Left lung (tissue), 4 donors: ENCODE measurements at regions not wholly inside any gene's neighbourhood (a gene's known extent, or its start where the extent isn't known, plus 50 kb on each side); places are given as distances from the start of the nearest gene placed in this dataset.
A peak's percentile ranks its signal among the peaks of the same experiment; 100 is the strongest.

Source experiments
- ATAC-seq: fragments of 200-7000 bp; cut with Tn5 transposase; one replicate; pipeline ENCODE4 v1.9.1; 2020; ENCODE audit warnings: moderate library complexity
- DNase-seq, 4 donors: peaks; one replicate each; pipeline ENCODE4 v3.0.0-alpha.2; 2013 to 2020
- H3K27ac ChIP-seq, 2 donors: fragments of 200-600 bp; sonication (generic) in 1 of 2; one replicate each; pipeline versions ENCODE4 v1.5.0 to v1.8.0; 2020 to 2021
- H3K27me3 ChIP-seq, 2 donors: fragments of 200-600 bp; sonication (generic) in 1 of 2; one replicate each; pipeline versions ENCODE4 v1.5.0 to v1.8.0; 2020 to 2021
- H3K36me3 ChIP-seq, 2 donors: fragments of 200-600 bp; sonication (generic) in 1 of 2; one replicate each; pipeline versions ENCODE4 v1.5.0 to v1.8.0; 2020 to 2021
- H3K4me1 ChIP-seq, 2 donors: fragments of 200-600 bp; one replicate each; pipeline ENCODE4 v1.8.0; 2021
- H3K4me3 ChIP-seq, 2 donors: fragments of 200-600 bp; sonication (generic) in 1 of 2; one replicate each; pipeline versions ENCODE4 v1.5.0 to v1.8.0; 2020 to 2021; ENCODE audit warnings: mild to moderate bottlenecking in 1 of 2
- H3K9me3 ChIP-seq, 2 donors: fragments of 200-600 bp; sonication (generic) in 1 of 2; one replicate each; pipeline versions ENCODE4 v1.5.0 to v1.8.0; 2020 to 2021
- intact Hi-C, 2 donors: fragments of 100-400 bp; cut with DNase I; formaldehyde crosslinking; loops; one replicate each; pipeline versions ENCODE4 v1.11.2 to v1.14.2; 2022
- TF ChIP-seq, protein P1 (sequence below), 2 donors: fragments of 200-600 bp; sonication (generic) in 1 of 2; IDR thresholded peaks; one replicate each; pipeline versions ENCODE4 v1.5.0 to v1.8.0; 2021; ENCODE audit warnings: antibody characterized with exemption in 2 of 2
- donor health status: DM: no; HTN: yes; CAD: no.
- donor health status: DM: no; HTN: no; CAD: no.

DNA sequence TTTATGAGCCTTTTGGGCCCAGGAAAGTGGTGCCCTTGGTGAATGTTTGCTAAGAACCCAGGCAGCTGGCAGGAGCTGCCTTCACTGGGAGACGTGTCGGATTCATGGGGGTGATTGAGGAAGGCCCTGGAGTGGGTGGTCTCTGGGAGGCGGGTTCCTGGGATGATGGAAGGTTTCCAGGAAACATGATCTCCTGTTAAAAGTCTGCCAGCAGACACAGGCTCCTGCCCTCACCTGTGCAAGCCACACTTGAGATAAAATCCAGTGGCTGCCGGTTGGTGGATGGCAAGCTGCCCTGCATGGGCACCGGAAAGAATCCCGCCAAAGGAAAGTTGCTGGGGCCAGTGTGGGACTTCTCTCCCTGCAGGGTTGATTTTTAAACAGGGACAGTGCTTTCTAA is 189.0 kb upstream of the CIBAR2 start:
- no peak for ATAC-seq
- TF ChIP-seq, protein P1, sequence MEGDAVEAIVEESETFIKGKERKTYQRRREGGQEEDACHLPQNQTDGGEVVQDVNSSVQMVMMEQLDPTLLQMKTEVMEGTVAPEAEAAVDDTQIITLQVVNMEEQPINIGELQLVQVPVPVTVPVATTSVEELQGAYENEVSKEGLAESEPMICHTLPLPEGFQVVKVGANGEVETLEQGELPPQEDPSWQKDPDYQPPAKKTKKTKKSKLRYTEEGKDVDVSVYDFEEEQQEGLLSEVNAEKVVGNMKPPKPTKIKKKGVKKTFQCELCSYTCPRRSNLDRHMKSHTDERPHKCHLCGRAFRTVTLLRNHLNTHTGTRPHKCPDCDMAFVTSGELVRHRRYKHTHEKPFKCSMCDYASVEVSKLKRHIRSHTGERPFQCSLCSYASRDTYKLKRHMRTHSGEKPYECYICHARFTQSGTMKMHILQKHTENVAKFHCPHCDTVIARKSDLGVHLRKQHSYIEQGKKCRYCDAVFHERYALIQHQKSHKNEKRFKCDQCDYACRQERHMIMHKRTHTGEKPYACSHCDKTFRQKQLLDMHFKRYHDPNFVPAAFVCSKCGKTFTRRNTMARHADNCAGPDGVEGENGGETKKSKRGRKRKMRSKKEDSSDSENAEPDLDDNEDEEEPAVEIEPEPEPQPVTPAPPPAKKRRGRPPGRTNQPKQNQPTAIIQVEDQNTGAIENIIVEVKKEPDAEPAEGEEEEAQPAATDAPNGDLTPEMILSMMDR (IDR thresholded peaks at IDR 0.05): no peak

DNA sequence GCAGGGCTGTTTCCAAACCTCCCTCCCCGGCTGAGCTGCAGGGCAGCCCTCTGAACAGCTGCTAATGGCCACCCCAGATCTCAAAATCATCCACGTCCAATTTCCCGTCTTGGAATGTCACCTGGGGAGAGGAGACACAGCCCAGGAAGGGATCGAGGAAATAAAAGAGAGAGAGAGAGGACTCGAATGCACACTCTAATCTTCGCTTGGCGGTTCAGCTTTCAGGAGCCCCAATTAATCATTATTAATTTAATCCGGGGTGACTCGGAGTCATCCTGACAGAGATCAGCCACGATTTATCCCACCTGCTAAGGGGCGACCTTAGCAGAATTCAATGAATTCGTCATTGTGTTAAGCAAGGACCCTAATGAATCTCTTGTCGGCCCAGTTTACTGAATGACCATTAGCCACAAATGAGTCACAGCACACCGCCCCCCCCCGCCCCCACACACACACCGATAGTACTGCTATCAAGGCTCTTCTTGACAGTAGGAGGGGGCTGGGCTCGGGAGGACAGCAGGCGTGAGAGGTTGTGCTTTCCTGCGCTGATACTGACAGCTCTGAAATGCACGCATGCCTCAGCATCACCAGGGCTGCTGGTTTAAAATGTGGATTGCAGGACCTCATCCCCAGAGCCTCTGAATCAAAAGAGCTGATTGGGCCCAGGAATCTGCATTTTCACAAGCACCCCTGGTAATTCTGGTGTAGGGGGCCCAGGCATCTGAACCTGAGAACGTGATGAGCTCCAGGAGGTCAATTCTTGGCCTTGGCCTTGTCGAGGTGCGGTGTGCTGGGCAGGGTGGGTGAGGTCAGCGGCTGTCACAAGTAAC is 190.0 kb upstream of the CIBAR2 start:
- intact Hi-C loops: no loop called here
- no peak for DNase-seq
- no peak overlapping the region for H3K4me3 ChIP-seq
- H3K4me1 ChIP-seq: peaks cover 12 to 35% of the 10 kb centered on the region in 2 donors
- peaks cover 0 to 7% of the 10 kb centered on the region in 2 donors for H3K27me3 ChIP-seq
- no peaks in the 10 kb centered on the region for H3K36me3 ChIP-seq
- TF ChIP-seq, protein P1 (IDR thresholded peaks at IDR 0.05): no peak
- H3K9me3 ChIP-seq: no peaks in the 10 kb centered on the region
- no peak for ATAC-seq
- H3K27ac ChIP-seq: no peak overlapping the region

More for the DNA sequence above, 189.0 kb upstream of the CIBAR2 start:
- Histone ChIP-seq H3K4me3 (no peak overlapping the region), H3K36me3 (no peaks in the 10 kb centered on the region), H3K27ac (no peak overlapping the region), H3K4me1 (peaks cover 5 to 29% of the 10 kb centered on the region in 2 donors), H3K27me3 (peaks cover 0 to 7% of the 10 kb centered on the region in 2 donors), H3K9me3 (no peaks in the 10 kb centered on the region)
- intact Hi-C loops: no loop called here
- no peak for DNase-seq

DNA sequence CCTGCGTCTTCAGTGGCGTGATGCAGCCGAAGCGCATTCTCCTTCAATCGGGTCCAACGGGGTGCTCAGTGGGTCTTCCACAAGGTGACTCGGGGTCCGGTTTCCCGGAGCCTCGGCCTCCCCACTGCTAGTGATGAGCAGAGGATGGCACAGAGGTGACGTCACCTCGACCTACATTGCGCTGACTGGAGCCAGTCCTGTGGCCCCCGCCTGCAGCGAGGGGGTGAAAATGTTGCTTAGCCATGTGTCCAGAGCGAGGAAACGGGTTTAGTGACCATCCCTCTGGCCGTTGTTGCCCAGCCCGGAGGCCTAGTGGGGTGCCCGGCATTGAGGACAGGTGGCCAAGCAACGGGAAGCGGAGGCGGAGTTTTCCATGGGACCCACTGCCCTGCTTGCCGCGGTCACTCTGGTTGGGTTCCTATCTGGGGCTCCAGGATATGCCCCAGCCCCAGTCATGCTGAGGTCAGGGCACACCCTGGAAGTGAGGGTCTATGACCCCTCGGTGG is 190.6 kb upstream of the CIBAR2 start:
- TF ChIP-seq, protein P1 (IDR thresholded peaks at IDR 0.05): no peak
- Histone ChIP-seq H3K4me3 (no peak overlapping the region), H3K27ac (no peak overlapping the region), H3K4me1 (peaks cover 12 to 35% of the 10 kb centered on the region in 2 donors), H3K9me3 (no peaks in the 10 kb centered on the region), H3K36me3 (no peaks in the 10 kb centered on the region), H3K27me3 (peaks cover 0 to 7% of the 10 kb centered on the region in 2 donors)
- no peak for DNase-seq
- intact Hi-C loops: no loop called here
- no peak for ATAC-seq

DNA sequence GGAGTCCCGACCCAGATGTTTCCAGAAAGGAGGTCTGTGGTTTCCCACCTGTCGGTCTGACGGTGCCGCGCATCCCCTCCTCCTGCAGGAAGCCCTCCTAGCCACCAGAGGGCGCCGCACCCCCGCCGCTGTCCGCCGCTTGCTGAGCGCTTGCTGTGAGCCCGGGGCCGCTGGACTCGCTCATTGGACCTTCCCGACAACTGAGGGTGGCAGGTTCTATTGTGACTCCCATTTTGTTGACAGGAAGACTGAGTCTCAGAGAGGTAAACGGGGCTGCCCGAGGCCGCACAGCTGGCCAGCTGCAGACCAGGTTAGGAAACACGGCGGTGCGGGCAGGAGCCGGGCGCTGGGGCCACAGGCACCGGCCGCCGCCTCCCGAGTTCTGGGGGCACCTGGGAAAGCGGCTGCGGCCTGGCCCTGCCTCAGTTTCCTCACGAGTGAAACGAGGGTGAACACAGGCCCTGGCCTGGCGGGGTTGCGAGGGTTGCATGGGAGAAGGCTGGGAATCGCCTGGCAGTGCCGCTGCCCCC is 191.1 kb upstream of the CIBAR2 start:
- peaks cover 12 to 39% of the 10 kb centered on the region in 2 donors for H3K4me1 ChIP-seq
- no peak overlapping the region for H3K27ac ChIP-seq
- H3K36me3 ChIP-seq: no peaks in the 10 kb centered on the region
- DNase-seq: peak in 2 of 4 donors; percentile 71 to 93
- intact Hi-C loops: no loop called here
- TF ChIP-seq, protein P1 (IDR thresholded peaks at IDR 0.05): peak; percentile 70 to 93
- peaks cover 0 to 7% of the 10 kb centered on the region in 2 donors for H3K27me3 ChIP-seq
- H3K4me3 ChIP-seq: no peak overlapping the region
- H3K9me3 ChIP-seq: no peaks in the 10 kb centered on the region
- peak; percentile 54 for ATAC-seq

DNA sequence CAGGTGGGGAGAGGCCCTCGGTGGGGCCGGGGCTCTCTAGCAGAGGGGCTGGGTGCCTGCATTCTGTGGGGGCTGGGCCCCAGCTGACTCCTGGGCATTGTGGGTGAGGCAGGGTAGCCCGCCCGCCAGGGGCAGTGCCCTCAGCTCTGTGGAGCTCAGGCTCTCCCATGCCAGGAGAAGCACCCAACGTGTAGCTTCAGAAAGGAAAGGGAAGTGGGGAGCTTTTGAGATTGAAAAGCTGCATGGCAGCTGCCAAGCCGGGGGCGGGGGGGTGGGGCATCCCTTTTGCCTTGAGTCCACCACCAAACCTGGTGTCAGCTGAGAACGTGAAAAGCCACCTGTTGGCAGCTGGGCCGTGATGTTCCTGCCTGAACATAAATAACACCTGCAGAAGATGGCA is 192.1 kb upstream of the CIBAR2 start:
- no peak for DNase-seq
- no peaks in the 10 kb centered on the region for H3K9me3 ChIP-seq
- H3K4me1 ChIP-seq: peaks cover 12 to 48% of the 10 kb centered on the region in 2 donors
- H3K27ac ChIP-seq: no peak overlapping the region
- no peak for ATAC-seq
- TF ChIP-seq, protein P1 (IDR thresholded peaks at IDR 0.05): no peak
- intact Hi-C loops: no loop called here
- no peak overlapping the region for H3K4me3 ChIP-seq
- no peaks in the 10 kb centered on the region for H3K36me3 ChIP-seq
- H3K27me3 ChIP-seq: peaks cover 0 to 7% of the 10 kb centered on the region in 2 donors
